ENCODE measurements at regions not wholly inside any gene's neighbourhood (a gene's known extent, or its start where the extent isn't known, plus 50 kb on each side); places are given as distances from the start of the nearest gene placed in this dataset.

DNA sequence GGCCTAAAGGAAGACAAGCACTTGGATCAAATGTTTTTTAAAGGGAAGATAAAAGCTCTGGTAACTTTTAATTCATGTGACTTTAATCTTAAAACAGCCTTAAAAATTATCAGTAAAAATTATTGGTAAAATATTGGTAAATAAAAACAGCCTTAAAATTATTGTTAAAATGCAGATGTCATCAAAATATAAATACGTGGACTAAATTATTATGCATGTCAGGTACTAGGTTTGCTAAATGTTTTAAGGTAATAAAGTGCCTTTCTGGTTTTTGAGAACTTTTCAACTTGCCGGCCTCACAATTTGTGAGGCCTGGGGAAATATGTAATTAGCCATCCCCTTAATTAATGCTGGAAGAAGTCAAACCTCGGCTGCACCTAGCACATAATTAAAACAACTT, 147.7 kb downstream of the PRR32 start:
- TF ChIP-seq CTCF (CRISPR knock-in tag; IDR thresholded peaks at IDR 0.05) (no peak), TOE1 (CRISPR knock-in tag; IDR thresholded peaks at IDR 0.05) (no peak)
- TF ChIP-seq, protein P1, sequence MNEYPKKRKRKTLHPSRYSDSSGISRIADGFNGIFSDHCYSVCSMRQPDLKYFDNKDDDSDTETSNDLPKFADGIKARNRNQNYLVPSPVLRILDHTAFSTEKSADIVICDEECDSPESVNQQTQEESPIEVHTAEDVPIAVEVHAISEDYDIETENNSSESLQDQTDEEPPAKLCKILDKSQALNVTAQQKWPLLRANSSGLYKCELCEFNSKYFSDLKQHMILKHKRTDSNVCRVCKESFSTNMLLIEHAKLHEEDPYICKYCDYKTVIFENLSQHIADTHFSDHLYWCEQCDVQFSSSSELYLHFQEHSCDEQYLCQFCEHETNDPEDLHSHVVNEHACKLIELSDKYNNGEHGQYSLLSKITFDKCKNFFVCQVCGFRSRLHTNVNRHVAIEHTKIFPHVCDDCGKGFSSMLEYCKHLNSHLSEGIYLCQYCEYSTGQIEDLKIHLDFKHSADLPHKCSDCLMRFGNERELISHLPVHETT (CRISPR knock-in tag; conservative IDR thresholded peaks at IDR 0.05): no peak

All from HepG2 (cell line).